Activated CD4-positive, alpha-beta T cell treated with anti-CD3 and anti-CD28 coated beads, Interleukin-10, Interleukin-2, amounts not matched to agents 100 ng/mL and 50 ng/mL, durations not matched to agents 16 hours and 8 hours (primary cell): ENCODE measurements at regions not wholly inside any gene's neighbourhood (a gene's known extent, or its start where the extent isn't known, plus 50 kb on each side); places are given as distances from the start of the nearest gene placed in this dataset.

Experiments used
- DNase-seq: peaks from one replicate; pipeline ENCODE4 v3.0.0-alpha.2; 2020

DNA sequence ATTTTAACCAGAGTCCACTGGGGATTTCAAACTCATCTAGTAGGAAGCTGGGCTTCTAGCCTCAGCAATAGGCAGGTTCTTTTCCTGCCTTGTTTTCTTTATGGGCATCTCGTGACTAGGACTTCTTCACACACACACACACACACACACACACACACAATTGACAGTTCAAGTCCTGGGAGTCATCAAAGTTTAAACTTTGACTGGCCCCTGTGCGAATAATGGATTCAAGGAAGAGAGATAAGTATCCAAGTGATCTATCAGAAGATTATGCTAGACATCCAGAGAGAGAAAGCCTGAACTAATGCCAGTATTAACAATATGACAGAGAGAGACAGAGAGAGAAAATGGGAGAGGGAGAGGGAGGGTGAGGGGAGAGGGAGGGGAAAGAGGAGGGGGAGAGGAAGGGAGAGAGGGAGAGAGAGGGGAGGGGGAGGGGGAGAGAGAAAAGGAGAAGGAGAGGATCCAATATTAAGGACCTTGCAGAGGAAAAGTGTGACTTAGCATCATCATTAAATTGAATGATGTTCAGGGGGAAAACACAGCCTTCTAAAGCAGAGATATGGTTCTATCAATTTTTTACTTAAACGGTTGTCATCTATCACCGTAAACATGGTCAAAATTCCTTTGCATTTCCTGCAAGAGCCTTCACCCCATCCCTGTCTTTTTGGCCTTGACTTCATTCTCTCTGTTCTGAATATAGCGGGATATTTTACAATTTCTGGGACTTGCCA lies 327.6 kb upstream of the ZEB2 start:
- DNase-seq = no peak

DNA sequence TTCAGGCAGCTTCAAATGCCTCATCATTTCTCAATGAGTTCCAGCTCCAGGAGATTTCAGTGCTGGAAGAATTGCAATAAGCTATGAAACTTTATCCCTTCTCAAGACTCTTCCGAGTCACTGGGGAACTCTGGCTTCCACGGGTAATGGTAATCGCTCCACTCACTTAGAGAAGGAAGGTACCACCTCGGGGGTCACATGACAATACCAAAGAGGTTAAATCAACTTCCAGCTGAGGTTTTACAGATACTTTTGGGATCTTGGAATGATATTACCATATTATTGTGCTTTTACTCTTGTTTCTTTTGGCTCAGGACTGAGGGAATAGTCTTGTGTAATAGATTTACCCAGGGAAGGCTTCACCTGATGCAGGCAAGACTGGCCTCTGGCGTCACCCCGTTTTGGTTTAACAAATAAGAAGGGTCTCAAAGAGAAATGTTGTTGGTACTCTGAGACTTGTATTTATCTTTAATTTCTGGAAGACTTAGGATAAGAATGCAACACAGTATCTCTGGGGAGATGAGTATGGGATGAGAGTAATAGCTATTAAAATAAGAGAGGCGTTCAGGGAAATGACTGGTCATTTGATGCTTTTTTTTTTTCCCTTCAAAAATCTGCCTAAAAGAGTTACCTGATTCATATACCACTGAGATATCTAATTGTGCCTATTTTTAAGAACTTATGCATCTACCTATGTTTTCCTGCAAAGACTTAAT lies 316.9 kb upstream of the ZEB2 start:
- DNase-seq = no peak

DNA sequence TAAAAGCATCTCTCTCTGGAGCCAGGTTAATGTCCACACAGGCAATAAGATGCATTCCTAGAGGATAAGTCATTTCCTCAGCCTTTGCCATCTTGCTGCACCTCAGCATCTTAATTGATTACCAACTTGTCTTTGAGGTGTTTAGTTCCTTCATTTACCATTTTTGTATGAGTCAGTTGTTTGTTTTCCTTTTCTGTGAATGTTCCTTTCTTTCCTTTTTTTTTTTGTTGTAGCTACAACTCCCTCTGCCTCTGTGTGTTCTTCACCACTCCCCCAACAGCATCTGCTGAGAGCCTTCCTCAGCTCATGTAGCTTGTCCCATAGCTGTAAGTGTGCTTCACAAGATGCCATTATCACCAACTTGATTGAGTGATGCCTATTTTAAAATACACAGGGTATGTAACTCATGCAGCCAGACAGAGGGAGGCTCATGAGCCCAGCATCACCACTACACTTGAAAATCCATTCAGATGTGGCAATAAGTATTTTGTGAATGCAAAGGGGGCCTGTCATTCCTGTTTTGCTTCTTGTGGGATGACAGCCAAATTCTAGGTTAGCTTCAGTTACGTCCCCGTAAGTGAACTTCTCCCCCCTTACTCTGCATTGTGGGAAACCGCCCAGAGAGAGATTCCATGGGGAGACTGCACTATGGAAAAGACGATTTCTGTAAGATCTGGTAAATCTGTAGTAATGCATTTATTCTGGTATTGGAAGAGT lies 315.9 kb upstream of the ZEB2 start:
- no peak for DNase-seq

DNA sequence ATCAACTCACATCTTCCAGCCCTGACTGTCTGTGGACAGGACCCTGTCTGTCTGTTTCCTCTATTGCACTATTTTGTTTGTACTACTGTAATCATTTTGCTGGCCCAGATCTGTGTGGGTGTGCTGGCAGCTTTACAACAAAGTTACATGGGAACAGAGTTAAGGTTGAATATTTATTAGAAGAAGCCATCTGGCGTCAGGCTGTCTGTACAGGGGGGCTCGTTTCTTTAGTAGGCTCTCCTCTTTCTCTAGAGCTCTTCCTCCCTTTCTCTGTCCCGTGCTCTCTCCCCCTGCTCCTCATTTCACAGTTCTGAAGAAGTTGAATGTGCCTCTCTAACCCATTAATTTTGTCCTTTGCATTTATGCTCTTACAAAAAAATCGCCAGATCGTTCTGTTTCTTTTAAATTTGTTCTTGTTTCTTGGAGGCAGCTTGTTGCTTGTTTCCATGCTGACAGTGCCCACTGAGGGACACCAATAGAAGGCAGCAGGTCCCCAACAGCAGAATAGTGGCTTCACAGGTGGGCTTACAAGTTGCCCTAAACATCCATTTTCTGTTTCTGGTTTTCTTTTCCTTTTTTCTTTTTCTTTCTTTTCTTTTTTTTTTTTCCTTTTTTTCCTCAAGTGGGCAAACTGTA lies 315.2 kb upstream of the ZEB2 start:
- no peak for DNase-seq

DNA sequence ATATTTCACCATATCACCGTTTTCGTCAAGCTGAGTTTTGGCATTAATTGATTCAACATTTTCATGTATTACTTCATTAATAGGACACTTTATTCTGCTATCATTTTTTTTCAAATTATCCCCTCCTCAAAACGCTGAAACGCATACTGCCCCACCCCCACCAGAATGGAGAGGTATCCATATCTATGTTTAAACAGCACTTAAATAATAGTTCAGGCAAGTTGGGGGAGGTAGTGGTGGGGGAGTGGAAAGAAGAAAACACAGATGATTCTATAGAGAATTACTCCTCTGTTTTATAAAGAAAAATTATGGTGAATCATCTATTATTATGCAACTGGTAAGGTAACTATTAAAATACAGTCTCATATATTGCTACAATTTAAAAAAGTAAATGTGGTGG lies 314.4 kb upstream of the ZEB2 start:
- DNase-seq = no peak

DNA sequence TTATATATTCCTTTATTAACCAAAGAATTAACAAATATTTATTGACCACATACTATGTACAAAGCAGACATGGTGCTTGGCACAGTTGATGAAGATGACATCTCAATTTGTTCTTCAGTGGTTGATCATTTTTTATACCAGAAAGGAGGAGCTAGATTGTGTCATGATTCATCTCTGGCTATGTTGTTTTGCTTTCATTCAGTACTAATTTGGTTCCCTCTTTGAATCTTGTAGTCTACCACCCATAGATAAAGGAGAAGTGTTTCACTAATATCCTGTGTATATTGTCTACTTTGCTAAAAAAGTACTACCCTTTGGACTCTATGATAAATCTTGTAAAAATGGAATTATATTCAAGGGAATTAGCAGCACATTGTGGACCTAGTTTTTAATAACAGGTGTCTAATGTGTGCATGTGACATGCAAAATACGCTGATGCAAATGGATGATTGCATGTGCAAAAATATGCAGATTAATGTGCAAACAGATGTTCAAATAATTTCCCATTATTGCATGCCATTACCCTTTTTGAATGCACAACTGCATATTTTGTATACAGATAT lies 313.2 kb upstream of the ZEB2 start:
- DNase-seq = no peak

DNA sequence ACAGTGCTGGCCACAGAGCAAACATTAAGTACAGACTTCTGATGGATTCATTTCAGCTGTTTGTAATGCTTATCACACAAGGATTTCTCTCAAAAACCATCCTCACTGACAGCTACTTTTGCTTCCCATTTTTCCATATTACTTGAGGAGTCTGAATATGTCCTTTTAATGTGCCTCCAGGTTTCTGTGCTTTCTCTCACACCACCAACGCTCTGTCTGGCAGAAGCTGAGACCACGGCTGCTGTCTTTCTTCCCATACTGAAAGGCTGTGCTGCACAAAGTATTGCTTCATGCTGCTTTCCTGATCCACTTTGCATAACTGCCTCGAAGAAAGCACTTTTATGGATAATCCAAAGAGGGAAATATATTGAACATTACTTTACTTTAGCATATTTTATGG lies 312.1 kb upstream of the ZEB2 start:
- DNase-seq = no peak

DNA sequence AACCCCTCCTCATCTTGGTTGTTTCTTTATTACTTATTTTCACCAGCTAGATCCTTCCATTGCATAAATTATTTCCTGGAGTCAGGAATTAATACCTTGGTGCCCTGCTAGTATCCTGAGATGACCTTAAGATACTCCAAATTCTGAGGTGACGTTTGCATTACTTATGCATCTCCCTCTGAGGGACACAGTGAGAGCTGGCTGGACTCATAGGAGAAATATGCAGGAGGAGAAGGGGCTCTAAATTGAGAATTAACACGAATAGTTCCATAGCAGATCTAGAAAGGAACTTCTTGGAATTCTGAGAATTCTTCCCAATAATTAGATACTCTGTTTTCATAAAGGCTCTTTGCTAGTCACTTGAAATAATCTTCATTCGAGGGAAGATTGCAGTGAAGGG lies 310.6 kb upstream of the ZEB2 start:
- DNase-seq = no peak

DNA sequence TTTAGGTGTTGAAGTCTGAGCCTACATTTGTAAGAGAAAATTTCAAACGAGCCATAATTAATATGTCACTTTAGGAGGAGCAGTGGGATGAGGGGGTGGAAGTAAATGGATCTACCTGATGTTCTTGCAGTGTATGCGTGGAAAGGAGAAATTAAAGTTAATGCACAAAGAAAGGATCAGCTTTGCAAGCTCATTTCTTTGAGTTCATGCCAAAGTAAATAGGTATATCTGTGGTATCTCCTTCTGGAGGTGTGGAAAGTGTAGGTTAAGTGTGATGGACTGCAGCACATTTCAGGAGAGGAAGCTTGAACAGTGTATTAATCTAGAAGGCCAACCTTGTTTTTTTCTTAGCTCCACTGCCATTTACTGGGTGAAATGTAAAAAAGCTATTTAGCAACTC lies 307.5 kb upstream of the ZEB2 start:
- DNase-seq = no peak

DNA sequence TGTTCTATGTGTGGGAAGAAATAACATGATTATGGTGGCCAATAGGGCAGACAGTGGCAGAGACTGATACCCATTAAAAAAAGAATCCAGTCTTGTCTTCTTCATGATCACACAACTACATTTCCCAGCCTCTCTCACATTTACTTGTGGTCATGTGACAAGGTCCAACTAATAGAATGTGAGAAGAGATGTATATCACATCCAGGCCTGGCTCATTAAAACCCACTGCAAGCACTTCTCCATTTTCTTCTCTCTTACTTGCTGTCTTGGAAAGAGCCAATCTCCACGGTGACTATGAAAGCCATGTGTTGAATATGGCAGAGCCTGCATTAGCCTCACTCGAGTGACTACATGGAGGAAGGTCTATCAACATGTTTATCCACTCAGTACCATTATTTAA lies 306.2 kb upstream of the ZEB2 start:
- no peak for DNase-seq

DNA sequence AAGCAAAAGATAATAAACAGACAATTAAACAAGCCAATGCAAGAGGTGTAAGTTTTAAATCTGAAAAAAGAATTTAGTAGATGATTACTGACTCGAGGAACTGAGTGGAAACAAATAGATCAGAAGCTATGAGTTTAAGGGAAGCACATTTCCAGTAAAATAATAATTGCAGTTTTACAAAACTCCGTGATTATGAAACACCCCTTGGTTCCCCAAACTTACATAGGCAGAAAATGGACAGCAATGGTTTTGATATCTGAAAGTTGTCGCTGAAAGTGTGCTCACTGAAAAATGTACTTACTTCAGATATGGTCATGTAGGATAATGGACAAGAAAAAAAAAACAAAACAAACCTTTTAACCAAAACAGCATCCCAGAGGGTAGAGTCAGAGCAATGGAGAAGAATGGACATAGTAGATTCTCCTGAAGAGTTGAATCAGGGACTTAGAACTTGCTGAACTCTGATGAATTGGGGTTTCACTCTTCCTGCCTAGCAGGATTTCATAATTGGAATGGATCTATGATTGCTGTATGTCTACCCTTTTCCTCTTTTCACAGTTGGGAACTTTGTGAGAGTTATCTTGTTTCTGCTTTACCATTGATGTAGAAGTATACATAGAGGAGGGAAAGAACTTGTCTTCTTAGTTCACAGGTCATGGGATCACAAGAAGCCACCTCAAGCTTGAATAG lies 305.6 kb upstream of the ZEB2 start:
- DNase-seq = no peak

DNA sequence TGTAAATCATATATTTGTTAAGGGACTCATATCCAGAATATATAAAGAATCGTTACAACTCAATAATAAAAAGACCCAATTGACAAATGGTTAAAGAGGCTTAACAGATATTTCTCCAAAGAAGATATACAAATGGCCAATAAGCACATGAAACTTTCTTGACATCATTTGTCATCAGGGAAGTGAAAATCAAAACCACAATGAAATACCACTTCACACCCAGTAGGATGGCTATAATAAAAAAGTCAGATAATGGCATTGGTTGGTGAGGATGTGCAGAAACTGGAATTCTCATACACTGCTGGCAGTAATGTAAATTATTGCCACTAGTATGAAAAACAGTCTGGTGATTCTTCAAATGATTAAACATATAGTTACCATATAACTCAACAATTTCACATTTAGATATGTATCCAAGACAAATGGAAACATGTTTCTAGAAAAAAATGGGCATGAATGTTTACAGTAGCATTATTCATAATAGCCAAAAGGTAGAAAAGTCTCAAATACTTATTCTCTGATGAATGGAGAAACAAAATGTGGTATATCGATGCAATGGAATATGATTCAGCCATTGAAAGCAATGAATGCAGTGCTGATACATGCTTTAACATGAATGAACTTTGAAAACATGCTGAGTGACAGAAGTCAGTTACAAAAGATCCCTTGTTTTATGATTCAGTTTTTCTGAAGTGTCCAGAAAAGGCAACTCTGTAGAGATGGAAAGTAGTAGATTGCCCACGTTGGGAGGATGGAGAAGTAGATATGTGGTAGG lies 304.6 kb upstream of the ZEB2 start:
- no peak for DNase-seq

DNA sequence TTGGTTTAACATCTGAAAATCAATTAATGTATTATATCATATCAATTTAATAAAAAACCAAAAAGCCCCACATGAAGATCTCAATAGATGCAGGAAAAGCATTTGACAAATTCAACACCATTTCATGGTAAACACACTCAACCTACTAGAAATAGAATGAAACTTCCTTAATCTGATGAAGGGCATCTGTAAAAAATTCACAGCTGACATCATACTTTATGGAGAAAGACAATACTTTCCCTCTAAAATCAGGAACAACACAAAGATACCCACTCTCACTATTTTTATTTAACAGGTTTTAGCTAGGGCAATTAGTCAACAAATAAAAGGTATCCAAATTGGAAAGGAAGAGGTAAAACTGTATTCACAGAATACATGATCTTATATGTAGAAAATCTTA lies 303.0 kb upstream of the ZEB2 start:
- no peak for DNase-seq

DNA sequence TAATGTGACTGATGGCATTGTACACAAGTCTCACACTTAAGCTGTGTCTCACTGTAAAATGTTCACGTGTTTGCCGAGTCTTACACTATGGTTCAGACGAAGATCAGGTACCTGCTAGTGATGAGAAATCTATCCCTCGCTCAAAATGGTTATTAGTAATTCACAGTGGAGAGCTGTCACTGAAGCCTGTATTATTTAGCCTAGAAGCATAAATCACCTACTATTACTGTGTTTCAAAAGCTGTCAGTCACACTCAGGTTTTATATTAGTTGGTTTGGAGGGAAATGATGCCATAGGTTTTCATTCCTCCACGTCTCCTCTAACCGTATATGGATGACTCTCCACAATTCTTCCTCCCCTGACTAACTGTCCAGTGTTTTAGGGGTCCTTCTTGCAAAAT lies 292.4 kb upstream of the ZEB2 start:
- no peak for DNase-seq

DNA sequence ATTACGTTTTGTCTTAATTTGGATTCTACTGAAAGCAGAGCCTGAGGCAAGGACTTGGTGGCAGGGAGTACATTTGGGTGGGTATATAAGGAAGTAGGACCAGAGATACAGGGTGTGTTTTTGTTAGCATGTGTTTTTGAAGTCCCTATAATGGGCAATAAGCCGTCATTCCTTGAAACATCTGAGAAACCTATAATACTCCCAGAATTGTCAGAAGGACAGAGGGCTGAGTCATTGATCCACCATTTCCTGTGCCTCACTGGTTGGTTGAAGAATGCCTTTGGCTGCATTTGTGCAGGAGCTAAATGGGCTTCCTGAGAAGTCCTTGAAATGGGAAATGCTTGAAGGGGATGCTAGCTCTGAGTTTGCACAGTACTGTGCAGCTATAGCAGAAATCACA lies 281.8 kb upstream of the ZEB2 start:
- no peak for DNase-seq

DNA sequence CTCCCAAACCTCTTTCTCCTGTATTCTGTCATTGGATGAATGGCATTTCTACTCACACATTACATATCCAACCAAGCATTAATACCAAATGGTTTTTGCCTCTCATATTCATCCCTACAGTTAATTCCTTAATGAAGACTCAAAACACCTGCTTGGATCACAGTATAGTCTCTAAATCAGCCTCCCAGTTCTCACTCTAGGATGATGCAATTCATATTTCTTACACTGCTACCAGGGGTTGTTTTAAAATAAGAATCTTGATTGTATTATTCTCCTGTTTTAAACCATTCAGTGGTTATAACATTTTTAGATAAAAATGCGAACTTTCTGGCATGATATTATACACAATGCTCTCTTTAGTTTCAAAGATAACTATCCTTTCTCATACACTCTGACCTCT lies 281.4 kb upstream of the ZEB2 start:
- DNase-seq = no peak

DNA sequence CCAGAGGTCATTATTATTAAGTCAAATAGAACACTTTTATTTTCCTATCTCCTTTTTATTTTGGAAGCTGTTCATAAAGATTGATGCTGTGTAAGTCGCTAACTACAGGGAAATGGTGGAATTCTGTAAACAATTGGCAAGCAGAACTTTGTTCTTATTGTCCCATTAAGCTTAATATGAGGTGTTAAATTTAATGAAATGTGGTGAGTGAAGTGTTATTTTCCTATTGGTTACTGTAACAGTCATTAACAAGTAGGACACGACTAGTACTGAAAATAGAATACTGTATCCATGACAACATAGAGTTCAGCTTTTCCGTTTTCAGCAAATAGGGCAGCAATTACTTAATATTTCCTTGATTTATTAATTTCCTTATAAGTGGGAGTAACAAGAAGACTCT lies 279.1 kb upstream of the ZEB2 start:
- no peak for DNase-seq

DNA sequence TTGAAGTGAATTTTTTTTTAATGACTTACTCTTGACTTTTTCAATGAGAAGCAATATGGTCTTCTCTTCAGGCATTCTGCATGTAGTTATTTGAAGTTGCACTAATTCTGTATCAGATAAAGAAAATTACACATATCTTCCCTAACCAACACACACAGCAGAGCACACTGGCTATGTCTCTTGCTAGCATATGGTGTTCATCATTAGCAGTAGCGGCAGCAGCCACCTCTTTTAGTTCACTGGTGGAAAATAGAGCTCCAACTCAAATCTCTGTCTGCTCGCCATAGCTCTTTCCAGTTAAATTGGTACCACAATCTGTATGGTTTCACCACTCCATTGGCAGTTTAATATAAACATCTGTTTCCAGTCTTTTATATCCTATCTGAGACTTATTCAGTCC lies 278.1 kb upstream of the ZEB2 start:
- no peak for DNase-seq

DNA sequence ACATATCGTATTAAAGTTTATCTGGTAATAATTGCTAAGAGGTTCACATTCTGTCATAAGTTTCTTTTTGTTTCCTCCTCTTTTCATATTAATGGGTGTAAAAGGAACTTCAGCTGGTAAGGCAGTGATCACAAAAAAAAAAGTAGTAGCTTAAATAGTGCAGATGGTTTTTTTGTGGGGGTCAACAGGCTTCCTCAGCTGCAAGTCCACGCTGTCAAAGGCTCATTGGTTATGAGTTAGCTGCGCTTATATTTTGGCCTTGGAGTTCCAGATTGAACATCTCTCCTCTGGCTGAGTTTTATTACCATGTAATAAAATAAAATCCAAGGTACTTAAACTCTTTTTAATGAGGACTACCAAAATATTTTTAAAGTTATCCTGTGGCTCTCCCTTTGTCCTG lies 277.0 kb upstream of the ZEB2 start:
- DNase-seq = no peak

DNA sequence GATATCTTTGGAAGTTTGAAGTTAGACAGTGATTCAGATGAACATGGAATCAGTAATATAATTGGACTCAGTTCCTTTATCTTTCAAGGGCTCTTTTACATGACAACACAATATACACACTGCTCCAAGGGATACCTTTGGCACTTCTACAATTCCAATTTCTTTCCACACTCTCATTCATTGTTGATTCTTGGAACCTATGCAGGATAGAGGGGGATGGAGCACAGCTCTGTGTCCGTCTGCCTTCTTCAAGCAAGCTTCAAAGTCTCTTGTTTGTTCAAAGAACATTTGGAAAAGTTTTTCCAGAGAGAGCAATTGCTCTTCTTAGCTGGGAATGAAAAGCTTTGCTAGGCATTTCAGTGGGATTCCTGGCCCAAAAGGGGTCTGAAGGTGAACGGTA lies 276.2 kb upstream of the ZEB2 start:
- no peak for DNase-seq

DNA sequence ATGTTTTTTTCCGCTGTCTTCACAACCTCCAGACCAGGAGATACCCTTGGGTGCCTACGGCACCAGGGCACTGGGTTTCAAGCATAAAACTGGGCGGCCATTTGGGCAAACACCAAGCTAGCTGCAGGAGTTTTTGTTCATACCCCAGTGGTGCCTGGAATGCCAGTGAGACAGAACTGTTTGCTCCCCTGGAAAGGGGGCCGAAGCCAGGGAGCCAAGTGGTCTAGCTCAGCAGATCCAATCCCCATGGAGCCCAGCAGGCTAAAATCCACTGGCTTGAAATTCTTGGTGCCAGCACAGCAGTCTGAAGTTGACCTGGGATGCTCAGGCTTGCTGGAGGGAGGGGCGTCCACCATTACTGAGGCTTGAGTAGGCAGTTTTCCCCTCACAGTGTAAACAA lies 265.3 kb upstream of the ZEB2 start:
- DNase-seq = no peak

DNA sequence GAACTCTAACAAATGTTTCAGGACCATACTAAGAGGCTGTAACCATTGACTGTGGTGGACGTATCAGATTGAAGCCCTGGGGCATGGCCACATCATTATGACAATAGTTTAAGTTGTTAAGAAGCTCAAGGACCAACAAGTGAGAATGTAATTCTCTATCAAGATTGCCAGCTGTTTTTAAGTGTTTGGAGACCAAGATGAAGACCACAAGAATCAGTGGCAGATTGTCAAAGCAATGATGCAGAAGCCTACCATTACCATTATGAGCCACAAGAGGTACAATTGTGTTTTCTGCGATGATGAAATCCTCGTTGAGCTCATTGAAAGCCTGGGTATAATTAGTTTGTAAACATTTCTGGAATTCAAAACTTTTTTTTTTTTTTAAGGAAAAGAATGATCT lies 261.1 kb upstream of the ZEB2 start:
- DNase-seq = no peak
